PC-3 (cell line): ENCODE measurements at regions not wholly inside any gene's neighbourhood (a gene's known extent, or its start where the extent isn't known, plus 50 kb on each side); places are given as distances from the start of the nearest gene placed in this dataset.

ENCODE experiments used
- ATAC-seq: fragments of 200-7000 bp; cut with Tn5 transposase; 2 replicates; pipeline ENCODE4 v1.9.1; 2020; ENCODE audit warnings: mild to moderate bottlenecking, moderate library complexity
- BruUV-seq: library from RNA; stranded (reverse); fragments of 400-500 nt; replicated peaks from 2 replicates; lab custom pipeline; 2021; lab: Mats Ljungman, UMichigan
- CTCF ChIA-PET: fragments of 300-600 bp; sonication (Branson Sonifier 250); formaldehyde crosslinking; loops from one replicate; lab custom pipeline; 2022; ENCODE audit warnings: antibody characterized with exemption; lab: Charles Lee
- POLR2A ChIA-PET: fragments of 300-600 bp; sonication (Branson Sonifier 250); formaldehyde crosslinking; loops from one replicate; lab custom pipeline; 2022; ENCODE audit warnings: antibody characterized with exemption; ENCODE audit not compliant: unreplicated experiment; lab: Charles Lee
- DNase-seq: peaks from one replicate; pipeline ENCODE4 v3.0.0-alpha.2; 2015
- H2AFZ ChIP-seq: fragments of 300-600 bp; sonication (generic); 2 replicates; pipeline ENCODE4 v1.6.0; 2016; ENCODE audit warnings: antibody characterized with exemption, low read length
- H3F3A ChIP-seq: fragments of 300-600 bp; sonication (generic); one replicate; pipeline ENCODE4 v1.6.0; 2017; ENCODE audit warnings: antibody characterized with exemption, low read length, control low read depth, mild to moderate bottlenecking; ENCODE audit not compliant: unreplicated experiment
- H3K27ac ChIP-seq: fragments of 300-600 bp; sonication (generic); 2 replicates; pipeline ENCODE4 v1.5.1; 2016; ENCODE audit warnings: mild to moderate bottlenecking, low read length
- H3K27me3 ChIP-seq: fragments of 300-600 bp; sonication (generic); 2 replicates; pipeline ENCODE4 v1.6.1; 2016; ENCODE audit warnings: low read length, mixed read lengths
- H3K36me3 ChIP-seq: fragments of 300-600 bp; sonication (generic); 2 replicates; pipeline ENCODE4 v1.6.1; 2016; ENCODE audit warnings: low read depth, mixed run types, low read length, mixed read lengths
- H3K4me1 ChIP-seq: fragments of 300-600 bp; sonication (generic); 2 replicates; pipeline ENCODE4 v1.5.1; 2016; ENCODE audit warnings: low read length; ENCODE audit not compliant: insufficient read depth
- H3K4me2 ChIP-seq: fragments of 300-600 bp; sonication (generic); 2 replicates; pipeline ENCODE4 v1.6.0; 2016; ENCODE audit warnings: low read length
- H3K4me3 ChIP-seq: fragments of 300-600 bp; sonication (generic); 2 replicates; pipeline ENCODE4 v1.5.1; 2016; ENCODE audit warnings: mild to moderate bottlenecking, low read length, mixed read lengths
- H3K79me2 ChIP-seq: fragments of 300-600 bp; sonication (generic); 2 replicates; pipeline ENCODE4 v1.6.1; 2017; ENCODE audit warnings: low read length, mixed read lengths
- H3K9ac ChIP-seq: fragments of 300-600 bp; sonication (generic); 2 replicates; pipeline ENCODE4 v1.6.0; 2016; ENCODE audit warnings: mild to moderate bottlenecking, low read length
- H3K9me2 ChIP-seq: fragments of 300-600 bp; sonication (generic); replicated peaks from 2 replicates; pipeline ENCODE4 v1.6.1; 2016; ENCODE audit warnings: mixed run types, low read length, mixed read lengths
- H3K9me3 ChIP-seq: fragments of 300-600 bp; sonication (generic); 2 replicates; pipeline ENCODE4 v1.6.1; 2016; ENCODE audit warnings: low read length, mixed read lengths
- H4K20me1 ChIP-seq: fragments of 300-600 bp; sonication (generic); 2 replicates; pipeline ENCODE4 v1.6.1; 2016; ENCODE audit warnings: low read length, mixed read lengths
- CTCF ChIP-seq: fragments of 300-600 bp; sonication (generic); conservative IDR thresholded peaks from 2 replicates; pipeline ENCODE4 v1.5.1; 2017; ENCODE audit warnings: antibody characterized with exemption, low read depth, mild to moderate bottlenecking, low read length
- EZH2 ChIP-seq: fragments of 300-600 bp; sonication (generic); IDR thresholded peaks from one replicate; pipeline ENCODE4 v1.6.1; 2017; ENCODE audit warnings: antibody characterized with exemption, mild to moderate bottlenecking, low read length; ENCODE audit not compliant: unreplicated experiment
- EZH2phosphoT487 ChIP-seq: fragments of 300-600 bp; sonication (generic); IDR thresholded peaks from 2 replicates; pipeline ENCODE4 v1.6.1; 2018; ENCODE audit warnings: mild to moderate bottlenecking, antibody characterized with exemption, low read length, borderline replicate concordance
- intact Hi-C: fragments of 100-400 bp; cut with micrococcal nuclease; formaldehyde crosslinking; loops from 2 replicates; pipeline ENCODE4 v1.9.0; 2023

GRCh38 chr10:111873041-111873440, 310.5 kb downstream of the GPAM start:
- no TSS peak for BruUV-seq

GRCh38 chr10:111873621-111874135, 309.9 kb downstream of the GPAM start:
- BruUV-seq = no TSS peak
- H3K9me3 ChIP-seq = no peaks in the 10 kb centered on the region
- no peak overlapping the region for H3K27ac ChIP-seq
- H3K4me1 ChIP-seq = no peaks in the 10 kb centered on the region
- H3F3A ChIP-seq = no peaks in the 10 kb centered on the region
- H3K9me2 ChIP-seq = no peaks in the 10 kb centered on the region
- H4K20me1 ChIP-seq = no peaks in the 10 kb centered on the region
- DNase-seq (no peak), ATAC-seq (no peak)
- H3K4me2 ChIP-seq = no peak overlapping the region
- intact Hi-C loops = no loop called here
- H3K79me2 ChIP-seq = no peaks in the 10 kb centered on the region
- no peak overlapping the region for H3K9ac ChIP-seq
- H3K36me3 ChIP-seq = no peaks in the 10 kb centered on the region
- no peak overlapping the region for H2AFZ ChIP-seq
- no peaks in the 10 kb centered on the region for H3K27me3 ChIP-seq
- H3K4me3 ChIP-seq = no peak overlapping the region
- TF ChIP-seq EZH2phosphoT487 = no peak
- no peak for TF ChIP-seq EZH2
- TF ChIP-seq CTCF = no peak
- ChIA-PET CTCF (no interaction called here), POLR2A (no interaction called here)

More at GRCh38 chr10:111873041-111873440, 310.5 kb downstream of the GPAM start:
- no peak overlapping the region for H3K4me2 ChIP-seq
- ChIA-PET POLR2A (no interaction called here), CTCF (no interaction called here)
- no peak overlapping the region for H3K9ac ChIP-seq
- no peaks in the 10 kb centered on the region for H3F3A ChIP-seq
- intact Hi-C loops = no loop called here
- no peaks in the 10 kb centered on the region for H3K9me2 ChIP-seq
- H3K4me1 ChIP-seq = no peaks in the 10 kb centered on the region
- no peak for DNase-seq
- no peak for ATAC-seq
- no peaks in the 10 kb centered on the region for H3K9me3 ChIP-seq
- H3K36me3 ChIP-seq = no peaks in the 10 kb centered on the region
- H3K27me3 ChIP-seq = no peaks in the 10 kb centered on the region
- no peak overlapping the region for H3K4me3 ChIP-seq
- H3K79me2 ChIP-seq = no peaks in the 10 kb centered on the region
- no peak for TF ChIP-seq CTCF
- no peak for TF ChIP-seq EZH2phosphoT487
- no peak for TF ChIP-seq EZH2
- H2AFZ ChIP-seq = no peak overlapping the region
- H3K27ac ChIP-seq = no peak overlapping the region
- H4K20me1 ChIP-seq = no peaks in the 10 kb centered on the region

- Histone ChIP-seq H3K4me2 (no peak overlapping the region), H3K36me3 (no peaks in the 10 kb centered on the region), H3K4me3 (no peak overlapping the region), H2AFZ (no peak overlapping the region), H3K79me2 (no peaks in the 10 kb centered on the region), H3K27ac (no peak overlapping the region), H3K4me1 (no peaks in the 10 kb centered on the region), H3K9me3 (no peaks in the 10 kb centered on the region), H3F3A (no peaks in the 10 kb centered on the region), H3K9me2 (no peaks in the 10 kb centered on the region), H3K27me3 (no peaks in the 10 kb centered on the region), H3K9ac (no peak overlapping the region), H4K20me1 (no peaks in the 10 kb centered on the region)
- CTCF ChIA-PET = no interaction called here
- ATAC-seq = no peak
- no peak for DNase-seq
- BruUV-seq = no TSS peak
- TF ChIP-seq EZH2 (no peak), EZH2phosphoT487 (no peak)
- intact Hi-C loops = no loop called here
- POLR2A ChIA-PET = no interaction called here
Measured at GRCh38 chr10:111874576-111874975, 309.0 kb downstream of the GPAM start.
